Left lung (tissue), 4 donors: ENCODE measurements at regions not wholly inside any gene's neighbourhood (a gene's known extent, or its start where the extent isn't known, plus 50 kb on each side); places are given as distances from the start of the nearest gene placed in this dataset.

ENCODE experiments used
- ATAC-seq: fragments of 200-7000 bp; cut with Tn5 transposase; one replicate; pipeline ENCODE4 v1.9.1; 2020; ENCODE audit warnings: moderate library complexity
- DNase-seq, 4 donors: peaks; one replicate each; pipeline ENCODE4 v3.0.0-alpha.2; 2013 to 2020
- H3K27ac ChIP-seq, 2 donors: fragments of 200-600 bp; sonication (generic) in 1 of 2; one replicate each; pipeline versions ENCODE4 v1.5.0 to v1.8.0; 2020 to 2021
- H3K27me3 ChIP-seq, 2 donors: fragments of 200-600 bp; sonication (generic) in 1 of 2; one replicate each; pipeline versions ENCODE4 v1.5.0 to v1.8.0; 2020 to 2021
- H3K36me3 ChIP-seq, 2 donors: fragments of 200-600 bp; sonication (generic) in 1 of 2; one replicate each; pipeline versions ENCODE4 v1.5.0 to v1.8.0; 2020 to 2021
- H3K4me1 ChIP-seq, 2 donors: fragments of 200-600 bp; one replicate each; pipeline ENCODE4 v1.8.0; 2021
- H3K4me3 ChIP-seq, 2 donors: fragments of 200-600 bp; sonication (generic) in 1 of 2; one replicate each; pipeline versions ENCODE4 v1.5.0 to v1.8.0; 2020 to 2021; ENCODE audit warnings: mild to moderate bottlenecking in 1 of 2
- H3K9me3 ChIP-seq, 2 donors: fragments of 200-600 bp; sonication (generic) in 1 of 2; one replicate each; pipeline versions ENCODE4 v1.5.0 to v1.8.0; 2020 to 2021
- CTCF ChIP-seq, 2 donors: fragments of 200-600 bp; sonication (generic) in 1 of 2; IDR thresholded peaks; one replicate each; pipeline versions ENCODE4 v1.5.0 to v1.8.0; 2021; ENCODE audit warnings: antibody characterized with exemption in 2 of 2
- intact Hi-C, 2 donors: fragments of 100-400 bp; cut with DNase I; formaldehyde crosslinking; loops; one replicate each; pipeline versions ENCODE4 v1.11.2 to v1.14.2; 2022
- donor health status: DM: no; HTN: yes; CAD: no.
- donor health status: DM: no; HTN: no; CAD: no.

GRCh38 chr13:88602786-88603777, 931.9 kb downstream of the SLITRK5 start:
- Histone ChIP-seq H3K4me3 (no peak overlapping the region), H3K36me3 (no peaks in the 10 kb centered on the region), H3K4me1 (no peaks in the 10 kb centered on the region), H3K9me3 (peaks cover 0 to 9% of the 10 kb centered on the region in 2 donors), H3K27me3 (no peaks in the 10 kb centered on the region), H3K27ac (no peak overlapping the region)
- DNase-seq (no peak), ATAC-seq (no peak)
- intact Hi-C loops = no loop called here
- TF ChIP-seq CTCF (IDR thresholded peaks at IDR 0.05) = no peak

GRCh38 chr13:88617176-88617575, 946.0 kb downstream of the SLITRK5 start:
- H3K4me1 ChIP-seq = no peaks in the 10 kb centered on the region
- no peak overlapping the region for H3K27ac ChIP-seq
- H3K9me3 ChIP-seq = peaks cover 0 to 2% of the 10 kb centered on the region in 2 donors
- no peaks in the 10 kb centered on the region for H3K27me3 ChIP-seq
- no peak overlapping the region for H3K4me3 ChIP-seq
- DNase-seq (no peak), ATAC-seq (no peak)
- no peak for TF ChIP-seq CTCF (IDR thresholded peaks at IDR 0.05)
- H3K36me3 ChIP-seq = no peaks in the 10 kb centered on the region
- intact Hi-C loops = no loop called here

GRCh38 chr13:88622362-88622973, 951.3 kb downstream of the SLITRK5 start:
- no peak overlapping the region for H3K4me3 ChIP-seq
- ATAC-seq = no peak
- H3K27me3 ChIP-seq = no peaks in the 10 kb centered on the region
- peak overlapping the region in 1 of 2 donors; percentile 1 for H3K27ac ChIP-seq
- H3K9me3 ChIP-seq = peaks cover 0 to 19% of the 10 kb centered on the region in 2 donors
- intact Hi-C loops = no loop called here
- DNase-seq = no peak
- no peak for TF ChIP-seq CTCF (IDR thresholded peaks at IDR 0.05)
- H3K36me3 ChIP-seq = no peaks in the 10 kb centered on the region
- no peaks in the 10 kb centered on the region for H3K4me1 ChIP-seq

DNA sequence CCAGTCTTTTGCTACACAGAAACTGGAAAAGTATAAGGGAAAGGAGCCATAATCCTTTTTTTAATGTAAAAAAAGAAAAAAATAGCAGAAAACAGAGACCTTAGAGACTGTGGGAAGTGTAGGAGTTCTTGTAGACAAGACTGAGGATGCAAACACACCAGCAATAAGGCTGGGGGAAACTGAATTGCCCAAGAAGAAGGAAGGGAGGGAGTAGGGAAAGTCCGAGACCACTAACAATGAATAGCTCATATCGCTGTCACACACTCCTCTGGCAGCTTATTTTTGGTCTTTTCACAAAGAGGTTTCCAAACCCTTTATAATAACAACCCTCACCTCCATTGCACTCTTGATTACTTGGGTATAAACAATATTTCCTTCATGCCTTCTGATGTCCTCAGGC, 952.0 kb downstream of the SLITRK5 start:
- Histone ChIP-seq H3K9me3 (peaks cover 0 to 19% of the 10 kb centered on the region in 2 donors), H3K36me3 (no peaks in the 10 kb centered on the region), H3K4me1 (no peaks in the 10 kb centered on the region), H3K27me3 (no peaks in the 10 kb centered on the region), H3K27ac (peak overlapping the region in 1 of 2 donors; percentile 1), H3K4me3 (no peak overlapping the region)
- peak in 1 of 4 donors; percentile 2 for DNase-seq
- no peak for TF ChIP-seq CTCF (IDR thresholded peaks at IDR 0.05)
- ATAC-seq = no peak
- intact Hi-C loops = no loop called here

DNA sequence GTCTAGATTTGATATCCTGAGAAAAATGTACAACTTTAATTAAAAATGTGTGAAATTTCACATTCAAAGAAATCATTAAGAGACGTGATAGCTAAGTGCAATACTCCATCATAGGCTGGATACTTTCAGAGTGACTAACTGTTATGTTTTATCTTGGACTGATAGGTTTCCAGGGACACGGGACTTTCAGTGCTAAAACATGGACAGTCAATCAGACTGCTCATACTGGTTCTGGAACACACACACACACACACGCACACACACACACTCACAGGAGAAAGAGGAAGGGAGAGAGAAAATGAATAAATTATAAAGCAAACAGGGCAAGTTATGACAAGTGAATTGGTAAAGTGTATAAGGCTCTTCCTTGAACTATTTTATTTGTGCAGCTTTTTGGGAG, 955.9 kb downstream of the SLITRK5 start:
- H3K4me3 ChIP-seq = no peak overlapping the region
- intact Hi-C loops = no loop called here

More for the DNA sequence above, 955.9 kb downstream of the SLITRK5 start:
- TF ChIP-seq CTCF (IDR thresholded peaks at IDR 0.05) = no peak
- DNase-seq (no peak), ATAC-seq (no peak)
- H3K4me1 ChIP-seq = no peaks in the 10 kb centered on the region
- no peaks in the 10 kb centered on the region for H3K36me3 ChIP-seq
- H3K27ac ChIP-seq = no peak overlapping the region
- no peaks in the 10 kb centered on the region for H3K27me3 ChIP-seq
- peaks cover 0 to 18% of the 10 kb centered on the region in 2 donors for H3K9me3 ChIP-seq
